ENCODE measurements at regions not wholly inside any gene's neighbourhood (a gene's known extent, or its start where the extent isn't known, plus 50 kb on each side); places are given as distances from the start of the nearest gene placed in this dataset.

GRCh38 chr11:27213232-27213660 lies 149.8 kb downstream of the CCDC34 start:
- DNase-seq, result no peak

- no peak for DNase-seq
Observed at GRCh38 chr11:27212248-27212780, 150.7 kb downstream of the CCDC34 start.

GRCh38 chr11:27211370-27212127 lies 151.5 kb downstream of the CCDC34 start:
- no peak for DNase-seq

GRCh38 chr11:27210531-27210930 lies 152.5 kb downstream of the CCDC34 start:
- DNase-seq, result no peak

- peak; percentile 4 for DNase-seq
Observed at GRCh38 chr11:27209562-27210005, 153.4 kb downstream of the CCDC34 start.

- DNase-seq, result no peak
Observed at GRCh38 chr11:27208846-27209245, 154.2 kb downstream of the CCDC34 start.

GRCh38 chr11:27207025-27207650 lies 155.9 kb downstream of the CCDC34 start:
- no peak for DNase-seq

GRCh38 chr11:27205779-27206570 lies 157.0 kb downstream of the CCDC34 start:
- no peak for DNase-seq

- peak; percentile 14 for DNase-seq
Observed at GRCh38 chr11:27205250-27205649, 157.8 kb downstream of the CCDC34 start.

- no peak for DNase-seq
Observed at GRCh38 chr11:27204529-27204928, 158.5 kb downstream of the CCDC34 start.

- DNase-seq, result no peak
Observed at GRCh38 chr11:27203077-27203647, 159.9 kb downstream of the CCDC34 start.

- peak; percentile 96 for DNase-seq
Observed at GRCh38 chr11:27201454-27202302, 161.1 kb downstream of the BBOX1 start.

- DNase-seq, result no peak
Observed at GRCh38 chr11:27200779-27201453, 160.3 kb downstream of the BBOX1 start.

GRCh38 chr11:27196203-27196897 lies 155.7 kb downstream of the BBOX1 start:
- DNase-seq, result no peak

GRCh38 chr11:27195837-27196202 lies 155.2 kb downstream of the BBOX1 start:
- DNase-seq, result no peak

- DNase-seq, result no peak
Observed at GRCh38 chr11:27194976-27195375, 154.4 kb downstream of the BBOX1 start.

- no peak for DNase-seq
Observed at GRCh38 chr11:27193434-27194225, 153.0 kb downstream of the BBOX1 start.

GRCh38 chr11:27192184-27192583 lies 151.6 kb downstream of the BBOX1 start:
- DNase-seq, result no peak

- DNase-seq, result no peak
Observed at GRCh38 chr11:27191639-27192038, 151.0 kb downstream of the BBOX1 start.

- DNase-seq, result no peak
Observed at GRCh38 chr11:27188696-27189095, 148.1 kb downstream of the BBOX1 start.

Measured in NCI-H1092 (cell line).